ENCODE measurements at regions not wholly inside any gene's neighbourhood (a gene's known extent, or its start where the extent isn't known, plus 50 kb on each side); places are given as distances from the start of the nearest gene placed in this dataset.

- H3K18ac ChIP-seq (ENCODE audit: low read depth, low read length): no peak overlapping the region
- no peak overlapping the region for H4K8ac ChIP-seq (ENCODE audit: low read depth in 2 of 2, low read length in 2 of 2)
- H3K27ac ChIP-seq (ENCODE audit: insufficient read depth, low read length): no peak overlapping the region
- ATAC-seq (ENCODE audit: low read depth) (no peak), DNase-seq (no peak)
- H4K5ac ChIP-seq (ENCODE audit: low read depth, low read length): no peak overlapping the region
- no peaks in the 10 kb centered on the region for H3K27me3 ChIP-seq (ENCODE audit: control insufficient read depth, insufficient read depth, low read length)
- no peak overlapping the region for H3K23ac ChIP-seq (ENCODE audit: low read depth, low read length)
- H3K56ac ChIP-seq (ENCODE audit: extremely low read depth, insufficient read depth, low read length): no peak overlapping the region
- H3K36me3 ChIP-seq (ENCODE audit: control insufficient read depth, insufficient read depth, low read length): no peaks in the 10 kb centered on the region
- H3K4me2 ChIP-seq (ENCODE audit: low read depth, low read length): no peak overlapping the region
- no peaks in the 10 kb centered on the region for H3K4me1 ChIP-seq (ENCODE audit: control insufficient read depth, insufficient read depth, low read length)
- in situ Hi-C loops (cut with MboI; ENCODE audit: low sequenced_read_pairs) (no loop called here), dilution Hi-C loops (cut with HindIII; ENCODE audit: low sequenced_read_pairs, unreplicated experiment) (no loop called here), intact Hi-C loops (cut with micrococcal nuclease) (no loop called here)
- H2BK20ac ChIP-seq (ENCODE audit: low read depth, low read length): no peak overlapping the region
- no peak overlapping the region for H2AK9ac ChIP-seq (replicated peaks; ENCODE audit: low read depth, low read length, poor library complexity)
- H2AFZ ChIP-seq (replicated peaks; ENCODE audit: low read length, poor library complexity): no peak overlapping the region
- H3K9me3 ChIP-seq (ENCODE audit: control insufficient read depth, insufficient read depth, low read length): no peaks in the 10 kb centered on the region
- TF ChIP-seq RAD21 (IDR thresholded peaks at IDR 0.05; ENCODE audit: low read length) (no peak), FOS (IDR thresholded peaks at IDR 0.05; ENCODE audit: low read depth, low read length) (no peak), ELK1 (IDR thresholded peaks at IDR 0.05; ENCODE audit: borderline replicate concordance, low read depth, low read length) (no peak), RFX5 (IDR thresholded peaks at IDR 0.05; ENCODE audit: low read depth, low read length) (no peak), NFE2L2 (IDR thresholded peaks at IDR 0.05; ENCODE audit: low read depth, low read length) (no peak), MXI1 (IDR thresholded peaks at IDR 0.05; ENCODE audit: borderline replicate concordance, low read depth, low read length) (no peak), SMC3 (IDR thresholded peaks at IDR 0.05; ENCODE audit: low read depth, low read length) (no peak), MAFK (IDR thresholded peaks at IDR 0.05; ENCODE audit: low read depth, low read length) (no peak)
- H2BK120ac ChIP-seq (ENCODE audit: low read depth, low read length): no peak overlapping the region
- no TSS peak for BruUV-seq (replicated peaks)
- no peak overlapping the region for H3K4me3 ChIP-seq (ENCODE audit: insufficient read depth, low read depth, low read length)
- no peak overlapping the region for H3K4ac ChIP-seq (ENCODE audit: low read depth, low read length)
- no peak overlapping the region for H4K91ac ChIP-seq (ENCODE audit: insufficient read depth, low read depth, low read length)
- CTCF ChIA-PET: interaction anchor here (0.6 kb wide), 1 partner anchor 490 kb away, joined by 3 read pairs; no protein-coding TSS in a partner anchor
- H2BK5ac ChIP-seq (ENCODE audit: low read depth, low read length, poor library complexity, severe bottlenecking): no peak overlapping the region
- H2BK15ac ChIP-seq (ENCODE audit: low read depth, low read length): no peak overlapping the region
- WGBS, 2 experiments (ENCODE audit: extremely low coverage in 2 of 2, insufficient read length in 1 of 2): 93% methylated on average over 4 of the region's 8 CpGs; no CpG with 5 or more reads in 1 of the 2 experiments
- H3K14ac ChIP-seq (replicated peaks; ENCODE audit: low read depth, low read length): no peak overlapping the region
- POLR2A ChIA-PET (ENCODE audit: unreplicated experiment): no interaction called here
- H4K20me1 ChIP-seq (ENCODE audit: insufficient read depth, low read length): no peaks in the 10 kb centered on the region
- no peak overlapping the region for H2AK5ac ChIP-seq (ENCODE audit: low read depth, low read length)
- 0 out of 2 replicates have a peak, but pooled peaks cover 3% of the 10 kb centered on the region for H3K9me1 ChIP-seq (ENCODE audit: insufficient read depth, low read length)
- H3K9ac ChIP-seq (ENCODE audit: low read depth, low read length): no peak overlapping the region
- H3K79me1 ChIP-seq (ENCODE audit: low read depth in 1 of 2, low read length in 2 of 2): no peaks in the 10 kb centered on the region
Measured at GRCh38 chr6:148103436-148103835, 239.2 kb upstream of the SASH1 start.

Measured in IMR-90 (cell line).